Common myeloid progenitor, CD34-positive (primary cell): ENCODE measurements at regions not wholly inside any gene's neighbourhood (a gene's known extent, or its start where the extent isn't known, plus 50 kb on each side); places are given as distances from the start of the nearest gene placed in this dataset.
A peak's percentile ranks its signal among the peaks of the same experiment; 100 is the strongest.

Experiments
- CTCF ChIA-PET: fragments of 350-600 bp; sonication (Branson Sonifier 250); formaldehyde crosslinking; loops from one replicate; lab custom pipeline; 2021; ENCODE audit warnings: antibody characterized with exemption; lab: Charles Lee
- POLR2A ChIA-PET: fragments of 350-600 bp; sonication (Branson Sonifier 250); formaldehyde crosslinking; loops from one replicate; lab custom pipeline; 2021; ENCODE audit warnings: antibody characterized with exemption; lab: Charles Lee
- DNase-seq, 3 donors: peaks; one replicate each; pipeline versions ENCODE4 v3.0.0 to v3.0.0-alpha.2; 2013
- H3K27ac ChIP-seq, 2 experiments: 1 replicate in 1 of 2; 2 replicates in 1 of 2; pipeline ENCODE4 v1.7.0; 2013; ENCODE audit warnings: inconsistent platforms in 2 of 2, low read length in 2 of 2, mild to moderate bottlenecking in 2 of 2, low read depth in 1 of 2, moderate library complexity in 1 of 2; ENCODE audit not compliant: severe bottlenecking in 2 of 2, insufficient read depth in 1 of 2, poor library complexity in 1 of 2
- H3K27me3 ChIP-seq, 5 experiments: replicated peaks in 2 of 5; 1 replicate in 3 of 5; 2 replicates in 2 of 5; pipeline versions ENCODE4 v1.6.1 to v1.7.0; 2013; ENCODE audit warnings: low read length in 4 of 5, mild to moderate bottlenecking in 2 of 5, moderate library complexity in 2 of 5, inconsistent platforms in 1 of 5; ENCODE audit not compliant: insufficient read depth in 5 of 5, control insufficient read depth in 4 of 5
- H3K36me3 ChIP-seq, 4 experiments: 1 replicate in 2 of 4; 2 replicates in 2 of 4; pipeline versions ENCODE4 v1.6.1 to v1.7.0; 2013; ENCODE audit warnings: low read length in 3 of 4, control low read depth in 1 of 4, mild to moderate bottlenecking in 1 of 4; ENCODE audit not compliant: control insufficient read depth in 4 of 4, insufficient read depth in 4 of 4
- H3K4me1 ChIP-seq, 4 experiments: 1 replicate in 3 of 4; 2 replicates in 1 of 4; pipeline versions ENCODE4 v1.6.1 to v1.7.1; 2013; ENCODE audit warnings: low read length in 3 of 4, mild to moderate bottlenecking in 3 of 4, control low read depth in 1 of 4, inconsistent platforms in 1 of 4, moderate library complexity in 1 of 4; ENCODE audit not compliant: control insufficient read depth in 4 of 4, insufficient read depth in 4 of 4; ENCODE audit errors: control extremely low read depth in 1 of 4
- H3K4me3 ChIP-seq, 7 experiments: 1 replicate in 4 of 7; 2 replicates in 3 of 7; pipeline versions ENCODE4 v1.5.1 to v1.7.0; 2013; ENCODE audit warnings: mild to moderate bottlenecking in 7 of 7, low read length in 6 of 7, moderate library complexity in 6 of 7, inconsistent platforms in 2 of 7, low read depth in 2 of 7, control low read depth in 1 of 7; ENCODE audit not compliant: insufficient read depth in 4 of 7, control insufficient read depth in 1 of 7; ENCODE audit errors: extremely low read depth in 1 of 7
- H3K9me3 ChIP-seq, 5 experiments: 1 replicate in 4 of 5; 2 replicates in 1 of 5; pipeline versions ENCODE4 v1.6.1 to v1.7.1; 2013; ENCODE audit warnings: low read length in 4 of 5, mild to moderate bottlenecking in 2 of 5, inconsistent platforms in 1 of 5, low read depth in 1 of 5, moderate library complexity in 1 of 5; ENCODE audit not compliant: control insufficient read depth in 4 of 5, insufficient read depth in 2 of 5; ENCODE audit errors: control extremely low read depth in 1 of 5
- WGBS: methylation state at CpG from one replicate; pipeline ENCODE4 v1.1.5; 2013; ENCODE audit not compliant: insufficient coverage; 5-methylcytosine and 5-hydroxymethylcytosine counted together

- Histone ChIP-seq H3K36me3 (no peaks in the 10 kb centered on the region), H3K27me3 (no peaks in the 10 kb centered on the region), H3K4me3 (no peak overlapping the region), H3K9me3 (no peaks in the 10 kb centered on the region), H3K4me1 (no peaks in the 10 kb centered on the region), H3K27ac (no peak overlapping the region)
- ChIA-PET POLR2A (no interaction called here), CTCF (interaction anchor here (1.1 to 1.6 kb wide), 3 partner anchors 82 to 320 kb away, joined by 3 to 6 read pairs (median 3); no protein-coding TSS in a partner anchor)
- no peak for DNase-seq
- WGBS = no CpG with 5 or more reads among the region's 3 CpGs
Observed at GRCh38 chr6:150735341-150735851, 130.1 kb upstream of the MTHFD1L start.

- DNase-seq = no peak
- Histone ChIP-seq H3K27me3 (no peaks in the 10 kb centered on the region), H3K4me1 (no peaks in the 10 kb centered on the region), H3K9me3 (no peaks in the 10 kb centered on the region), H3K27ac (no peak overlapping the region), H3K4me3 (no peak overlapping the region), H3K36me3 (no peaks in the 10 kb centered on the region)
- ChIA-PET CTCF (interaction anchor here (1.0 to 2.2 kb wide), 2 partner anchors 9 to 320 kb away, joined by 3 to 18 read pairs; no protein-coding TSS in a partner anchor), POLR2A (no interaction called here)
- 100% methylated on average over 3 of the region's 6 CpGs for WGBS
Observed at GRCh38 chr6:150738092-150738629, 127.3 kb upstream of the MTHFD1L start.

GRCh38 chr6:150739711-150740349, 125.7 kb upstream of the MTHFD1L start:
- no CpG with 5 or more reads among the region's 2 CpGs for WGBS
- POLR2A ChIA-PET = no interaction called here

GRCh38 chr6:150740453-150740852, 125.0 kb upstream of the MTHFD1L start:
- ChIA-PET CTCF (interaction anchor here (2.4 kb wide), 1 partner anchor 321 kb away, joined by 32 read pairs; no protein-coding TSS in a partner anchor), POLR2A (no interaction called here)
- H3K4me1 ChIP-seq = no peaks in the 10 kb centered on the region
- no peaks in the 10 kb centered on the region for H3K36me3 ChIP-seq
- no CpG with 5 or more reads among the region's 8 CpGs for WGBS
- H3K27me3 ChIP-seq = no peaks in the 10 kb centered on the region
- DNase-seq = no peak
- H3K9me3 ChIP-seq = no peaks in the 10 kb centered on the region
- no peak overlapping the region for H3K4me3 ChIP-seq
- no peak overlapping the region for H3K27ac ChIP-seq

More at GRCh38 chr6:150739711-150740349, 125.7 kb upstream of the MTHFD1L start:
- H3K4me3 ChIP-seq = no peak overlapping the region
- CTCF ChIA-PET = interaction anchor here (0.8 to 2.2 kb wide), 6 partner anchors 14 to 331 kb away, joined by 3 to 18 read pairs (median 4); no protein-coding TSS in a partner anchor
- H3K27me3 ChIP-seq = no peaks in the 10 kb centered on the region
- no peaks in the 10 kb centered on the region for H3K36me3 ChIP-seq
- no peaks in the 10 kb centered on the region for H3K4me1 ChIP-seq
- H3K9me3 ChIP-seq = no peaks in the 10 kb centered on the region
- H3K27ac ChIP-seq = no peak overlapping the region
- no peak for DNase-seq

GRCh38 chr6:150741633-150742200, 123.8 kb upstream of the MTHFD1L start:
- no peak overlapping the region for H3K4me3 ChIP-seq
- H3K9me3 ChIP-seq = no peaks in the 10 kb centered on the region
- WGBS = 0% methylated on average over 1 of the region's 6 CpGs
- H3K27ac ChIP-seq = no peak overlapping the region
- peak; percentile 48 to 75 (median 57) for DNase-seq
- ChIA-PET POLR2A (no interaction called here), CTCF (interaction anchor here (0.9 to 2.5 kb wide), 11 partner anchors 10 to 331 kb away, joined by 3 to 32 read pairs (median 5); no protein-coding TSS in a partner anchor)
- no peaks in the 10 kb centered on the region for H3K4me1 ChIP-seq
- no peaks in the 10 kb centered on the region for H3K27me3 ChIP-seq
- H3K36me3 ChIP-seq = no peaks in the 10 kb centered on the region

GRCh38 chr6:150744522-150745260, 120.8 kb upstream of the MTHFD1L start:
- no peak for DNase-seq
- H3K4me3 ChIP-seq = no peak overlapping the region
- POLR2A ChIA-PET = no interaction called here
- CTCF ChIA-PET = interaction anchor here (2.0 kb wide), 1 partner anchor 327 kb away, joined by 9 read pairs; no protein-coding TSS in a partner anchor
- H3K9me3 ChIP-seq = no peaks in the 10 kb centered on the region
- WGBS = no CpG with 5 or more reads among the region's 2 CpGs
- no peaks in the 10 kb centered on the region for H3K36me3 ChIP-seq
- no peaks in the 10 kb centered on the region for H3K27me3 ChIP-seq
- H3K4me1 ChIP-seq = no peaks in the 10 kb centered on the region
- H3K27ac ChIP-seq = no peak overlapping the region
